ENCODE measurements at regions not wholly inside any gene's neighbourhood (a gene's known extent, or its start where the extent isn't known, plus 50 kb on each side); places are given as distances from the start of the nearest gene placed in this dataset.

DNA sequence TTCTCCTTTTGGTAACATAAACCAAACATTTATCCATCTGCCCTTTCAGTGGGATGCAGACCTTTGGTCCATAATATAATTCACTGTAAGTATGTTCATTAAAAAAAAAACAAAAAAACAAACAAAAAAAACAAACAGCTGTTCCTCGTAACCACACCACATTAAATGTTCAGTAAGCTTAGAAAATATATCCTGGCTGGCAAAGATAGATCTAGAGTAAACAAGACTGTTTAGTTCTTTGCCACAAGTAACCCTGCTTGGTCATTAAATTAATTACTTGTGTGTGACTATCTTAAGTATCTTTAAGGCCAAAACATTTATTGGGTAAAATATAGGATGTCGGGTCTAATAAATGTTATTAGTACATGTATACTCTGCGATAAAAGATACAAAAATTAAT lies 1717.1 kb downstream of the EFNA5 start:
- no peaks in the 10 kb centered on the region for H3K9me3 ChIP-seq (ENCODE audit: control insufficient read depth in 1 of 2, insufficient read depth in 1 of 2, low read depth in 1 of 2, low read length in 2 of 2)
- CTCF ChIA-PET = no interaction called here
- H3K36me3 ChIP-seq (ENCODE audit: control insufficient read depth in 1 of 2, insufficient read depth in 2 of 2, low read length in 2 of 2) = no peaks in the 10 kb centered on the region
- no peak overlapping the region for H2AFZ ChIP-seq (ENCODE audit: low read depth, low read length, poor library complexity, severe bottlenecking)
- H3K4me1 ChIP-seq (ENCODE audit: control insufficient read depth in 1 of 2, insufficient read depth in 2 of 2, low read length in 2 of 2) = peaks cover 5 to 7% of the 10 kb centered on the region in 2 experiments; a peak in 3 of 4 replicates
- no peaks in the 10 kb centered on the region for H4K20me1 ChIP-seq (ENCODE audit: insufficient read depth)
- no TSS peak for BruUV-seq (replicated peaks)
- no peaks in the 10 kb centered on the region for H3K27me3 ChIP-seq (ENCODE audit: insufficient read depth, low read length)
- no peak overlapping the region for H3K4me3 ChIP-seq (replicated peaks in 1 of 2; ENCODE audit: low read depth in 1 of 2, low read length in 2 of 2)
- POLR2A ChIA-PET = no interaction called here
- H3K9ac ChIP-seq (ENCODE audit: low read length) = no peak overlapping the region
- RAD21 ChIA-PET (ENCODE audit: low non-redundant PET in 1 of 2, low total read pairs in 2 of 2, uncharacterized antibody in 2 of 2, unreplicated experiment in 2 of 2) = no interaction called here
- H3K79me2 ChIP-seq (ENCODE audit: insufficient read depth, low read length) = no peaks in the 10 kb centered on the region
- no peak for TF ChIP-seq POLR2AphosphoS5 (IDR thresholded peaks at IDR 0.05; ENCODE audit: low read depth, low read length)
- TF ChIP-seq SIN3A (IDR thresholded peaks at IDR 0.05; ENCODE audit: low read depth) = no peak
- TF ChIP-seq, protein P1, sequence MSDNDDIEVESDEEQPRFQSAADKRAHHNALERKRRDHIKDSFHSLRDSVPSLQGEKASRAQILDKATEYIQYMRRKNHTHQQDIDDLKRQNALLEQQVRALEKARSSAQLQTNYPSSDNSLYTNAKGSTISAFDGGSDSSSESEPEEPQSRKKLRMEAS (IDR thresholded peaks at IDR 0.05) = no peak
- TF ChIP-seq FOSL1 (IDR thresholded peaks at IDR 0.05; ENCODE audit: low read depth) = no peak
- TF ChIP-seq CBX3 (IDR thresholded peaks at IDR 0.05; ENCODE audit: low read depth) = no peak
- TF ChIP-seq EGR1 (IDR thresholded peaks at IDR 0.05; ENCODE audit: low read depth) = no peak
- TF ChIP-seq RAD21 (IDR thresholded peaks at IDR 0.05; ENCODE audit: low read depth) = no peak
- TF ChIP-seq, protein P2, sequence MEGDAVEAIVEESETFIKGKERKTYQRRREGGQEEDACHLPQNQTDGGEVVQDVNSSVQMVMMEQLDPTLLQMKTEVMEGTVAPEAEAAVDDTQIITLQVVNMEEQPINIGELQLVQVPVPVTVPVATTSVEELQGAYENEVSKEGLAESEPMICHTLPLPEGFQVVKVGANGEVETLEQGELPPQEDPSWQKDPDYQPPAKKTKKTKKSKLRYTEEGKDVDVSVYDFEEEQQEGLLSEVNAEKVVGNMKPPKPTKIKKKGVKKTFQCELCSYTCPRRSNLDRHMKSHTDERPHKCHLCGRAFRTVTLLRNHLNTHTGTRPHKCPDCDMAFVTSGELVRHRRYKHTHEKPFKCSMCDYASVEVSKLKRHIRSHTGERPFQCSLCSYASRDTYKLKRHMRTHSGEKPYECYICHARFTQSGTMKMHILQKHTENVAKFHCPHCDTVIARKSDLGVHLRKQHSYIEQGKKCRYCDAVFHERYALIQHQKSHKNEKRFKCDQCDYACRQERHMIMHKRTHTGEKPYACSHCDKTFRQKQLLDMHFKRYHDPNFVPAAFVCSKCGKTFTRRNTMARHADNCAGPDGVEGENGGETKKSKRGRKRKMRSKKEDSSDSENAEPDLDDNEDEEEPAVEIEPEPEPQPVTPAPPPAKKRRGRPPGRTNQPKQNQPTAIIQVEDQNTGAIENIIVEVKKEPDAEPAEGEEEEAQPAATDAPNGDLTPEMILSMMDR (IDR thresholded peaks at IDR 0.05 in 2 of 3, conservative IDR thresholded peaks at IDR 0.05 in 1 of 3; ENCODE audit: borderline replicate concordance in 1 of 3, insufficient read depth in 1 of 3, low read depth in 2 of 3, low read length in 2 of 3) = no peak
- ATAC-seq (no peak), DNase-seq (ENCODE audit: low read depth, low spot score) (no peak)
- intact Hi-C loops (cut with micrococcal nuclease) = no loop called here
- H3K4me2 ChIP-seq (ENCODE audit: low read length) = no peak overlapping the region
- no peak overlapping the region for H3K27ac ChIP-seq (ENCODE audit: low read depth, low read length)
- no peaks in the 10 kb centered on the region for H3K9me2 ChIP-seq (ENCODE audit: insufficient read depth)

DNA sequence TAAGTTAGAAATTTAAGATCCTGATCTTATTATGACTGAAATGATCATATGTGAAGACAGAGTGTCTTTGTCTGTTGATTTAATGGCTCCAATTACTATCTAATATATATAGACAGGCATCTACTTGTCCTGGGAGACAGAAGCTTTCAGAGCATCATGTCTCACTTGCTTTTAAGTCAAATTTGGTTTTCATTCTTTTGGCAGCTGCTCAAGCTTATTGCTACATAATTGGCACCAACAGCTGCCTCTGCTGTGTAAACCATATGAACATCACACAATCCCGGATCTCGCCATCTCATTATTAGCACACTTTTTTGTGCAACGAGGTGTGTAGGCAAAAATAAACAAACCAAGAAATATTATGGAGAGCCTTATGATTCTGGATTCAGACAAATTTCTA lies 1717.9 kb downstream of the EFNA5 start:
- Histone ChIP-seq H3K36me3 (ENCODE audit: control insufficient read depth in 1 of 2, insufficient read depth in 2 of 2, low read length in 2 of 2) (no peaks in the 10 kb centered on the region), H3K4me1 (ENCODE audit: control insufficient read depth in 1 of 2, insufficient read depth in 2 of 2, low read length in 2 of 2) (peaks cover 5 to 7% of the 10 kb centered on the region in 2 experiments; a peak in 3 of 4 replicates), H3K4me2 (ENCODE audit: low read length) (no peak overlapping the region), H3K27ac (ENCODE audit: low read depth, low read length) (no peak overlapping the region), H3K9ac (ENCODE audit: low read length) (no peak overlapping the region), H2AFZ (ENCODE audit: low read depth, low read length, poor library complexity, severe bottlenecking) (no peak overlapping the region), H3K79me2 (ENCODE audit: insufficient read depth, low read length) (no peaks in the 10 kb centered on the region), H3K9me3 (ENCODE audit: control insufficient read depth in 1 of 2, insufficient read depth in 1 of 2, low read depth in 1 of 2, low read length in 2 of 2) (no peaks in the 10 kb centered on the region), H3K9me2 (ENCODE audit: insufficient read depth) (no peaks in the 10 kb centered on the region), H3K27me3 (ENCODE audit: insufficient read depth, low read length) (no peaks in the 10 kb centered on the region), H4K20me1 (ENCODE audit: insufficient read depth) (no peaks in the 10 kb centered on the region), H3K4me3 (replicated peaks in 1 of 2; ENCODE audit: low read depth in 1 of 2, low read length in 2 of 2) (no peak overlapping the region)
- POLR2A ChIA-PET = no interaction called here
- no peak for DNase-seq (ENCODE audit: low read depth, low spot score)
- no peak for ATAC-seq
- intact Hi-C loops (cut with micrococcal nuclease) = no loop called here
- no TSS peak for BruUV-seq (replicated peaks)
- TF ChIP-seq YY1 (IDR thresholded peaks at IDR 0.05; ENCODE audit: extremely low read depth, insufficient replicate concordance, low read depth, low read length) (no peak), SP1 (IDR thresholded peaks at IDR 0.05; ENCODE audit: low read depth) (no peak), ZNF274 (IDR thresholded peaks at IDR 0.05; ENCODE audit: low read depth, low read length) (no peak), TCF7L2 (IDR thresholded peaks at IDR 0.05; ENCODE audit: borderline replicate concordance, extremely low read depth, insufficient read depth, insufficient read length) (no peak)
- TF ChIP-seq, protein P2 (IDR thresholded peaks at IDR 0.05 in 2 of 3, conservative IDR thresholded peaks at IDR 0.05 in 1 of 3; ENCODE audit: borderline replicate concordance in 1 of 3, insufficient read depth in 1 of 3, low read depth in 2 of 3, low read length in 2 of 3) = no peak
- RAD21 ChIA-PET (ENCODE audit: low non-redundant PET in 1 of 2, low total read pairs in 2 of 2, uncharacterized antibody in 2 of 2, unreplicated experiment in 2 of 2) = no interaction called here
- CTCF ChIA-PET = no interaction called here

All from HCT116 (cell line).